B cell (primary cell): ENCODE measurements at regions not wholly inside any gene's neighbourhood (a gene's known extent, or its start where the extent isn't known, plus 50 kb on each side); places are given as distances from the start of the nearest gene placed in this dataset.

Experiments used
- ATAC-seq: fragments of 200-7000 bp; cut with Tn5 transposase; one replicate; pipeline ENCODE4 v1.10.0; 2021; ENCODE audit warnings: low read depth, mild to moderate bottlenecking, moderate number of reproducible peaks, moderate library complexity
- CTCF ChIA-PET: fragments of 350-600 bp; sonication (Branson Sonifier 250); formaldehyde crosslinking; loops from one replicate; lab custom pipeline; 2021; ENCODE audit warnings: antibody characterized with exemption, inconsistent platforms; lab: Charles Lee
- POLR2A ChIA-PET: fragments of 350-600 bp; sonication (Branson Sonifier 250); formaldehyde crosslinking; loops from one replicate; lab custom pipeline; 2021; ENCODE audit warnings: antibody characterized with exemption; lab: Charles Lee
- DNase-seq: peaks from one replicate; pipeline ENCODE4 v3.0.0; 2013
- H2AFZ ChIP-seq: 2 replicates; pipeline ENCODE4 v1.6.1; 2012; ENCODE audit warnings: mild to moderate bottlenecking, low read depth, low read length; ENCODE audit not compliant: insufficient read depth, poor library complexity, severe bottlenecking
- H3K27ac ChIP-seq, 2 donors: 1 replicate in 1 of 2; 2 replicates in 1 of 2; pipeline ENCODE4 v1.5.1; 2012 to 2013; ENCODE audit warnings: low read length in 2 of 2, mild to moderate bottlenecking in 2 of 2, moderate library complexity in 1 of 2
- H3K27me3 ChIP-seq, 4 experiments: fragments of 200-600 bp in 1 of 4; sonication (generic) in 1 of 4; replicated peaks in 1 of 4; 1 replicate in 2 of 4; 2 replicates in 2 of 4; pipeline versions ENCODE4 v1.6.1 to v1.7.0; 2013 to 2016; ENCODE audit warnings: low read length in 3 of 4, mild to moderate bottlenecking in 2 of 4, mixed read lengths in 1 of 4, moderate library complexity in 1 of 4; ENCODE audit not compliant: insufficient read depth in 4 of 4, control insufficient read depth in 3 of 4; ENCODE audit errors: control extremely low read depth in 1 of 4
- H3K36me3 ChIP-seq, 2 experiments: replicated peaks in 1 of 2; 1 replicate in 1 of 2; 2 replicates in 1 of 2; pipeline versions ENCODE4 v1.6.1 to v1.7.1; 2013; ENCODE audit warnings: low read length in 1 of 2; ENCODE audit not compliant: insufficient read depth in 2 of 2, control insufficient read depth in 1 of 2; ENCODE audit errors: control extremely low read depth in 1 of 2, extremely low read depth in 1 of 2
- H3K4me1 ChIP-seq, 2 donors: fragments of 200-600 bp in 1 of 2; sonication (generic) in 1 of 2; 1 replicate in 1 of 2; 2 replicates in 1 of 2; pipeline versions ENCODE4 v1.5.1 to v1.6.1; 2013 to 2017; ENCODE audit warnings: low read length in 2 of 2; ENCODE audit not compliant: control insufficient read depth in 2 of 2, insufficient read depth in 2 of 2
- H3K4me2 ChIP-seq: replicated peaks from 2 replicates; pipeline ENCODE3; 2012; ENCODE audit warnings: mild to moderate bottlenecking, low read depth, low read length; ENCODE audit not compliant: poor library complexity, severe bottlenecking
- H3K4me3 ChIP-seq, 5 experiments: fragments of 200-600 bp in 1 of 5; sonication (generic) in 1 of 5; 1 replicate in 3 of 5; 2 replicates in 2 of 5; pipeline versions ENCODE4 v1.5.1 to v1.7.0; 2011 to 2016; ENCODE audit warnings: low read length in 4 of 5, mild to moderate bottlenecking in 4 of 5, low read depth in 2 of 5, control low read depth in 1 of 5, moderate library complexity in 1 of 5; ENCODE audit not compliant: insufficient read depth in 1 of 5; ENCODE audit errors: control extremely low read depth in 1 of 5, extremely low read depth in 1 of 5
- H3K79me2 ChIP-seq: fragments of 200-600 bp; sonication (generic); one replicate; pipeline ENCODE4 v1.6.0; 2016; ENCODE audit warnings: low read length; ENCODE audit not compliant: control insufficient read depth, insufficient read depth
- H3K9ac ChIP-seq: fragments of 200-600 bp; sonication (generic); 2 replicates; pipeline ENCODE4 v1.6.1; 2017; ENCODE audit warnings: mild to moderate bottlenecking, low read length, moderate library complexity
- H3K9me3 ChIP-seq, 3 donors: one replicate each; pipeline versions ENCODE4 v1.6.1 to v1.7.1; 2013; ENCODE audit warnings: low read length in 2 of 3; ENCODE audit not compliant: control insufficient read depth in 2 of 3, insufficient read depth in 1 of 3; ENCODE audit errors: control extremely low read depth in 1 of 3
- H4K20me1 ChIP-seq: 2 replicates; pipeline ENCODE4 v1.6.0; 2012; ENCODE audit warnings: mild to moderate bottlenecking, low read length; ENCODE audit not compliant: insufficient read depth, control insufficient read depth, poor library complexity, severe bottlenecking
- H3K27ac Mint-ChIP-seq: one replicate; pipeline ENCODE4 v1.8.0; 2021; ENCODE audit warnings: mixed read lengths
- H3K27me3 Mint-ChIP-seq: one replicate; pipeline ENCODE4 v1.8.0; 2021; ENCODE audit warnings: mixed read lengths
- H3K4me1 Mint-ChIP-seq: one replicate; pipeline ENCODE4 v1.8.0; 2021; ENCODE audit warnings: mixed read lengths
- H3K4me3 Mint-ChIP-seq: one replicate; pipeline ENCODE4 v1.8.0; 2021; ENCODE audit warnings: mixed read lengths
- H3K9me3 Mint-ChIP-seq: one replicate; pipeline ENCODE4 v1.8.0; 2022; ENCODE audit warnings: mixed read lengths; ENCODE audit not compliant: insufficient read depth
- EZH2 ChIP-seq: IDR thresholded peaks from 2 replicates; pipeline ENCODE4 v1.6.1; 2012; ENCODE audit warnings: borderline replicate concordance, low read depth, mild to moderate bottlenecking, moderate library complexity, low read length; ENCODE audit not compliant: insufficient read depth, poor library complexity, severe bottlenecking
- WGBS: methylation state at CpG from one replicate; pipeline ENCODE4 v1.1.5; 2013; ENCODE audit warnings: missing lambda C conversion rate; ENCODE audit not compliant: insufficient coverage; 5-methylcytosine and 5-hydroxymethylcytosine counted together
- intact Hi-C: fragments of 100-400 bp; cut with micrococcal nuclease; formaldehyde crosslinking; loops from one replicate; pipeline ENCODE4 v1.10.0; 2022
- TF ChIP-seq, protein P1 (sequence below): fragments of 200-600 bp; IDR thresholded peaks from one replicate; pipeline ENCODE4 v1.8.0; 2022; ENCODE audit warnings: antibody characterized with exemption, mild to moderate bottlenecking

DNA sequence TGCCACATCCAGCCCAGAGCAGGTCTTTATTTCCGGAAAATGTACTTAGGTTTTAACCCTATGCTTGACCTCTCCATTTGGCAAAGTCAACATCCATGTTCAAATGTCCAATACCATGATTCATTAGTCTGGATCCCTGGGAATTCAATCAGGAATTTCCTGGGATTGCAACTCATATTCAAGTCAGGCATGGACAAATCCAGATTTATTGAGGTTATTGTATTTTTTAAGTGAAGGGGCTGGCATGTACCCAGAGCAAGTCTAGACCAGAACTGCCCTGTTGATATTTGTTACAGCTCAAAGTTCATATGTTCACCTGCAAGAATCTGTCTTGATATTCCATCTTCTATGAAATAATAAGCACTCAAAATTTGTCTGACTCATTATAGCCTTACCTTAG, 521.1 kb downstream of the ADGRL2 start:
- POLR2A ChIA-PET = no interaction called here
- Mint-ChIP-seq H3K4me3 (no peak overlapping the region), H3K4me1 (no peaks in the 10 kb centered on the region), H3K9me3 (no peaks in the 10 kb centered on the region), H3K27me3 (no peaks in the 10 kb centered on the region), H3K27ac (no peak overlapping the region)
- Histone ChIP-seq H3K9me3 (peaks cover 0 to 1% (median 0%) of the 10 kb centered on the region in 3 donors), H3K79me2 (no peaks in the 10 kb centered on the region), H4K20me1 (no peaks in the 10 kb centered on the region), H3K36me3 (no peaks in the 10 kb centered on the region), H3K27me3 (no peaks in the 10 kb centered on the region), H3K4me3 (no peak overlapping the region), H3K4me2 (no peak overlapping the region), H3K4me1 (no peaks in the 10 kb centered on the region), H3K9ac (no peak overlapping the region), H3K27ac (no peak overlapping the region), H2AFZ (no peak overlapping the region)
- TF ChIP-seq, protein P1, sequence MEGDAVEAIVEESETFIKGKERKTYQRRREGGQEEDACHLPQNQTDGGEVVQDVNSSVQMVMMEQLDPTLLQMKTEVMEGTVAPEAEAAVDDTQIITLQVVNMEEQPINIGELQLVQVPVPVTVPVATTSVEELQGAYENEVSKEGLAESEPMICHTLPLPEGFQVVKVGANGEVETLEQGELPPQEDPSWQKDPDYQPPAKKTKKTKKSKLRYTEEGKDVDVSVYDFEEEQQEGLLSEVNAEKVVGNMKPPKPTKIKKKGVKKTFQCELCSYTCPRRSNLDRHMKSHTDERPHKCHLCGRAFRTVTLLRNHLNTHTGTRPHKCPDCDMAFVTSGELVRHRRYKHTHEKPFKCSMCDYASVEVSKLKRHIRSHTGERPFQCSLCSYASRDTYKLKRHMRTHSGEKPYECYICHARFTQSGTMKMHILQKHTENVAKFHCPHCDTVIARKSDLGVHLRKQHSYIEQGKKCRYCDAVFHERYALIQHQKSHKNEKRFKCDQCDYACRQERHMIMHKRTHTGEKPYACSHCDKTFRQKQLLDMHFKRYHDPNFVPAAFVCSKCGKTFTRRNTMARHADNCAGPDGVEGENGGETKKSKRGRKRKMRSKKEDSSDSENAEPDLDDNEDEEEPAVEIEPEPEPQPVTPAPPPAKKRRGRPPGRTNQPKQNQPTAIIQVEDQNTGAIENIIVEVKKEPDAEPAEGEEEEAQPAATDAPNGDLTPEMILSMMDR = no peak
- no peak for TF ChIP-seq EZH2
- DNase-seq = no peak
- ATAC-seq = no peak
- CTCF ChIA-PET = no interaction called here
- 100% methylated on average over 1 of the region's 1 CpG for WGBS
- intact Hi-C loops = no loop called here

DNA sequence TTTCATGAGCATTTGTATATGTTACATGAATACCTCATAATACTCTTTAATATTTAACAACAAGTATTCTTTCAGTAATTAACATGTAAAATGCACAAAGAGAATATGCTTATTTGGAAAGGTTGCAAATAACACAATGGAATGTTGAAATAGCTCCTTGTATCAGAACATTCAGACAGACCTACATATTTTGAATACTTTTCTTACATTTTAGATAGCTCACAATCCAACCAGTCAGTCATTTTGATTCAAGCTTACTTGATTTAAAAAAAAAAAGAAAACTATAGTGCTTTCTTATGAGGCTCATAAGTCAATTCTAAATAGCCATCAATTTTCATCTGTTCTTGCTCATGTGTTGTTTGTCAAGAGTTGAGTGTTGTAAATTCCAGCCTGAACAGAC, 518.8 kb downstream of the ADGRL2 start:
- intact Hi-C loops = no loop called here
- no peak overlapping the region for H2AFZ ChIP-seq
- H3K4me3 ChIP-seq = no peak overlapping the region
- H3K4me1 ChIP-seq = no peaks in the 10 kb centered on the region
- no peaks in the 10 kb centered on the region for H4K20me1 ChIP-seq
- Mint-ChIP-seq H3K4me3 (no peak overlapping the region), H3K4me1 (no peaks in the 10 kb centered on the region), H3K27ac (no peak overlapping the region), H3K9me3 (no peaks in the 10 kb centered on the region), H3K27me3 (no peaks in the 10 kb centered on the region)
- no peak overlapping the region for H3K9ac ChIP-seq
- H3K27ac ChIP-seq = no peak overlapping the region
- H3K4me2 ChIP-seq = no peak overlapping the region
- H3K27me3 ChIP-seq = no peaks in the 10 kb centered on the region
- DNase-seq = no peak
- CTCF ChIA-PET = no interaction called here
- POLR2A ChIA-PET = no interaction called here
- no peaks in the 10 kb centered on the region for H3K36me3 ChIP-seq
- TF ChIP-seq EZH2 = no peak
- TF ChIP-seq, protein P1 = no peak
- no peaks in the 10 kb centered on the region for H3K79me2 ChIP-seq
- no peak for ATAC-seq
- H3K9me3 ChIP-seq = peaks cover 0 to 1% (median 0%) of the 10 kb centered on the region in 3 donors
